ENCODE measurements at regions not wholly inside any gene's neighbourhood (a gene's known extent, or its start where the extent isn't known, plus 50 kb on each side); places are given as distances from the start of the nearest gene placed in this dataset.

- no peak for DNase-seq (ENCODE audit: low read depth)
- TF ChIP-seq, protein P1, sequence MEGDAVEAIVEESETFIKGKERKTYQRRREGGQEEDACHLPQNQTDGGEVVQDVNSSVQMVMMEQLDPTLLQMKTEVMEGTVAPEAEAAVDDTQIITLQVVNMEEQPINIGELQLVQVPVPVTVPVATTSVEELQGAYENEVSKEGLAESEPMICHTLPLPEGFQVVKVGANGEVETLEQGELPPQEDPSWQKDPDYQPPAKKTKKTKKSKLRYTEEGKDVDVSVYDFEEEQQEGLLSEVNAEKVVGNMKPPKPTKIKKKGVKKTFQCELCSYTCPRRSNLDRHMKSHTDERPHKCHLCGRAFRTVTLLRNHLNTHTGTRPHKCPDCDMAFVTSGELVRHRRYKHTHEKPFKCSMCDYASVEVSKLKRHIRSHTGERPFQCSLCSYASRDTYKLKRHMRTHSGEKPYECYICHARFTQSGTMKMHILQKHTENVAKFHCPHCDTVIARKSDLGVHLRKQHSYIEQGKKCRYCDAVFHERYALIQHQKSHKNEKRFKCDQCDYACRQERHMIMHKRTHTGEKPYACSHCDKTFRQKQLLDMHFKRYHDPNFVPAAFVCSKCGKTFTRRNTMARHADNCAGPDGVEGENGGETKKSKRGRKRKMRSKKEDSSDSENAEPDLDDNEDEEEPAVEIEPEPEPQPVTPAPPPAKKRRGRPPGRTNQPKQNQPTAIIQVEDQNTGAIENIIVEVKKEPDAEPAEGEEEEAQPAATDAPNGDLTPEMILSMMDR (IDR thresholded peaks at IDR 0.05; ENCODE audit: low read depth, low read length, missing control alignments): no peak
- in situ Hi-C loops (cut with HindIII; ENCODE audit: low sequenced_read_pairs): no loop called here
- no peak overlapping the region for H3K4me3 ChIP-seq (ENCODE audit: low read depth, low read length)
Observed at GRCh38 chr5:86885489-86886230, 267.9 kb downstream of the COX7C start.

DNA sequence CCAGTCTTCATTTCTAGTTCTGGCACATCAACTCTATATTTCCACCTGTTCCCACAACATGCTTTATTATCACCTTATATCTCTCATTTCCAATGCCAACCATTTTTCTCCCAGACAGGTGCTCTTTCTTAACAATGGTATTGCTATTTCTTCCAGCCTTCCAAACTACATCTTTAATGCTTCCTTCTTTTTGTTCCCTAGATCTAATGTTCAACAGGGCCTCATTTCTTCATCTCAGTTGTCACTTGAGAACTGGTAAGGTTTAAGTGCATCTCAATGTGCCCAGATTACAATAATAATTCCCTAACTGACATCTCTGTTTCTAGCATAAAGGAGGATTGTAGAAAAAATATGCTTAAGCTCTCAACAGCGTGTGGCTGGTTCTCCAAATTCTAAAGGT is 272.6 kb downstream of the COX7C start:
- no peak overlapping the region for H3K4me3 ChIP-seq (ENCODE audit: low read depth, low read length)
- no peak for DNase-seq (ENCODE audit: low read depth)
- TF ChIP-seq, protein P1 (IDR thresholded peaks at IDR 0.05; ENCODE audit: low read depth, low read length, missing control alignments): no peak
- in situ Hi-C loops (cut with HindIII; ENCODE audit: low sequenced_read_pairs): no loop called here

DNA sequence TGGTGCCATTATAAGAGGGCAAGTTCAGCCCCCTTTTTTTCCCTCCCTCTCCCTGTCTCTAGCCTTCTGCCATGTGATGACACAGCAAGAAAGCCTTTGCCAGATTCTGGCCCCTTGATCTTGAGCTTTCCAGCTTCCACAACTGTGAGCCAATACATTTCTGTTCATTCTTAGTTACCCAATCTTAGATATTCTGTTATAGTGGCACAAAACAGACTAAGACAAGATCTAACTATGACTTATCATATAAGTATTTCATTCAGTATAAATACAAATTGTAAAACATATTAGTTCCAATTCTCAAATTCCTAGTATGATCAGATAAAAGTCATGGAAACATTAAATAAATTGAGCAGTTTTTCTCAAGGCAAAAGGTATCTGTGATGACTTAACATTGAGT is 276.3 kb downstream of the COX7C start:
- in situ Hi-C loops (cut with HindIII; ENCODE audit: low sequenced_read_pairs): no loop called here
- TF ChIP-seq, protein P1 (IDR thresholded peaks at IDR 0.05; ENCODE audit: low read depth, low read length, missing control alignments): no peak
- DNase-seq (ENCODE audit: low read depth): no peak
- H3K4me3 ChIP-seq (ENCODE audit: low read depth, low read length): no peak overlapping the region

DNA sequence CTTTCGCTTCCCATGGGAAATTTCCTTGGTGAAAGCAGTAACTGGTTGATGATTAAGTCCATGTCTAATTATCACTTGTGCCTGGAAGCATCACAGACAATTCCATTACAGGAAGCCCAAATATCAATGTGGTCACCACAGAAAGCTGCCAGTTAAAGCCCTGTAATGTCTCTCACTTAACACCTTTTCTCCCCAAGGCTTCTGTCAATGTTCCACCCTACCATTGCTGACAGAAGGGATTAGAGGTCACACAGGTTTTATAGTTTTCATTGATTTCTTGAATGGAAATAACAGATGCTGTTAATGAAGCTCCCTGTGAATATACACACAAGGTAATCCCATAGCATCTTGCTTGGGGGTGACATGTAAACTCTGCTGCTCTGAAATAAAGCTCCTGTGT is 279.2 kb downstream of the COX7C start:
- no peak for DNase-seq (ENCODE audit: low read depth)
- TF ChIP-seq, protein P1 (IDR thresholded peaks at IDR 0.05; ENCODE audit: low read depth, low read length, missing control alignments): no peak
- no peak overlapping the region for H3K4me3 ChIP-seq (ENCODE audit: low read depth, low read length)
- in situ Hi-C loops (cut with HindIII; ENCODE audit: low sequenced_read_pairs): no loop called here

GRCh38 chr5:86909418-86910295 is 291.9 kb downstream of the COX7C start:
- TF ChIP-seq, protein P1 (IDR thresholded peaks at IDR 0.05; ENCODE audit: low read depth, low read length, missing control alignments): no peak
- DNase-seq (ENCODE audit: low read depth): peak; percentile 61
- H3K4me3 ChIP-seq (ENCODE audit: low read depth, low read length): no peak overlapping the region
- in situ Hi-C loops (cut with HindIII; ENCODE audit: low sequenced_read_pairs): no loop called here

DNA sequence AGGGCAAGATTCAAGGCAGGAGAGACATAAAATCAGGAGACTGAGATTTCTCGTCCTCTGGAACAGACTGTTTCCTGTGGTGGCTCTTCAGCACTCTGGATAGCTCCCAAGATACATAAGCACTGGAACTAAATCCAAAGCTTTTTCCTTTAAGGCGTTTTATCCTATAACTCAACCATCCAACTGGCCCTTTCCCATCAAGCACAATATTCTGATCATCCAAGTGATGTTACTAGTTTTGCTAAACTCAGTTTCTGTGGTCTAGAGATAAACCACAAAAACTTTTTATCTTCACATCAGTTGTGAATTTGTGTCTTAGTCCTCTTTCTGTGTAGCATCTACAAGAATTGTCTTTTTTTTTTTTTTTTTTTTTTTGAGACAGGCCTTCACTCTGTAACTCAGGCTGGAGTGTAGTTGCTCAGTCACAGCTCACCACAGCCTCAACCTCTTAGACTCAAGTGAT is 299.4 kb downstream of the COX7C start:
- DNase-seq (ENCODE audit: low read depth): peak; percentile 26
- TF ChIP-seq, protein P1 (IDR thresholded peaks at IDR 0.05; ENCODE audit: low read depth, low read length, missing control alignments): no peak
- in situ Hi-C loops (cut with HindIII; ENCODE audit: low sequenced_read_pairs): no loop called here
- no peak overlapping the region for H3K4me3 ChIP-seq (ENCODE audit: low read depth, low read length)

All from astrocyte of the cerebellum (primary cell).